ENCODE measurements at regions not wholly inside any gene's neighbourhood (a gene's known extent, or its start where the extent isn't known, plus 50 kb on each side); places are given as distances from the start of the nearest gene placed in this dataset.

- no peak overlapping the region for H3K27ac ChIP-seq (ENCODE audit: low read length)
Observed at GRCh38 chr16:64586781-64587180, 535.1 kb downstream of the CDH11 start.

GRCh38 chr16:64585367-64585766 lies 536.5 kb downstream of the CDH11 start:
- H3K36me3 ChIP-seq (ENCODE audit: control insufficient read depth, low read depth, low read length), result no peaks in the 10 kb centered on the region
- peaks cover 2% of the 10 kb centered on the region for H3K9me3 ChIP-seq (ENCODE audit: control insufficient read depth, low read depth, low read length)
- peaks cover 1% of the 10 kb centered on the region for H3K4me1 ChIP-seq (ENCODE audit: control insufficient read depth, low read depth, low read length)
- no peaks in the 10 kb centered on the region for H3K27me3 ChIP-seq (ENCODE audit: control insufficient read depth, insufficient read depth, low read length)
- H3K4me3 ChIP-seq (ENCODE audit: low read length), result no peak overlapping the region
- no peak overlapping the region for H3K9ac ChIP-seq (ENCODE audit: low read length)
- no peak overlapping the region for H3K27ac ChIP-seq (ENCODE audit: low read length)

More at GRCh38 chr16:64586781-64587180, 535.1 kb downstream of the CDH11 start:
- no peak overlapping the region for H3K4me3 ChIP-seq (ENCODE audit: low read length)
- no peaks in the 10 kb centered on the region for H3K27me3 ChIP-seq (ENCODE audit: control insufficient read depth, insufficient read depth, low read length)
- H3K4me1 ChIP-seq (ENCODE audit: control insufficient read depth, low read depth, low read length), result no peaks in the 10 kb centered on the region
- H3K9ac ChIP-seq (ENCODE audit: low read length), result no peak overlapping the region
- H3K36me3 ChIP-seq (ENCODE audit: control insufficient read depth, low read depth, low read length), result no peaks in the 10 kb centered on the region
- H3K9me3 ChIP-seq (ENCODE audit: control insufficient read depth, low read depth, low read length), result peaks cover 2% of the 10 kb centered on the region

- Histone ChIP-seq H3K36me3 (ENCODE audit: control insufficient read depth, low read depth, low read length) (no peaks in the 10 kb centered on the region), H3K4me3 (ENCODE audit: low read length) (no peak overlapping the region), H3K4me1 (ENCODE audit: control insufficient read depth, low read depth, low read length) (peaks cover 3% of the 10 kb centered on the region), H3K9me3 (ENCODE audit: control insufficient read depth, low read depth, low read length) (no peaks in the 10 kb centered on the region), H3K27me3 (ENCODE audit: control insufficient read depth, insufficient read depth, low read length) (no peaks in the 10 kb centered on the region), H3K9ac (ENCODE audit: low read length) (no peak overlapping the region), H3K27ac (ENCODE audit: low read length) (no peak overlapping the region)
Observed at GRCh38 chr16:64580558-64580957, 541.3 kb downstream of the CDH11 start.

- Histone ChIP-seq H3K27ac (ENCODE audit: low read length) (no peak overlapping the region), H3K4me3 (ENCODE audit: low read length) (no peak overlapping the region), H3K27me3 (ENCODE audit: control insufficient read depth, insufficient read depth, low read length) (no peaks in the 10 kb centered on the region), H3K9me3 (ENCODE audit: control insufficient read depth, low read depth, low read length) (no peaks in the 10 kb centered on the region), H3K4me1 (ENCODE audit: control insufficient read depth, low read depth, low read length) (peaks cover 3% of the 10 kb centered on the region), H3K9ac (ENCODE audit: low read length) (no peak overlapping the region), H3K36me3 (ENCODE audit: control insufficient read depth, low read depth, low read length) (no peaks in the 10 kb centered on the region)
Observed at GRCh38 chr16:64579712-64580111, 542.2 kb downstream of the CDH11 start.

GRCh38 chr16:64545768-64546167 lies 576.1 kb downstream of the CDH11 start:
- Histone ChIP-seq H3K27me3 (ENCODE audit: control insufficient read depth, insufficient read depth, low read length) (no peaks in the 10 kb centered on the region), H3K4me3 (ENCODE audit: low read length) (no peak overlapping the region), H3K4me1 (ENCODE audit: control insufficient read depth, low read depth, low read length) (no peaks in the 10 kb centered on the region), H3K36me3 (ENCODE audit: control insufficient read depth, low read depth, low read length) (no peaks in the 10 kb centered on the region), H3K9me3 (ENCODE audit: control insufficient read depth, low read depth, low read length) (no peaks in the 10 kb centered on the region), H3K27ac (ENCODE audit: low read length) (no peak overlapping the region), H3K9ac (ENCODE audit: low read length) (no peak overlapping the region)

- Histone ChIP-seq H3K36me3 (ENCODE audit: control insufficient read depth, low read depth, low read length) (no peaks in the 10 kb centered on the region), H3K27me3 (ENCODE audit: control insufficient read depth, insufficient read depth, low read length) (no peaks in the 10 kb centered on the region), H3K9ac (ENCODE audit: low read length) (no peak overlapping the region), H3K4me3 (ENCODE audit: low read length) (no peak overlapping the region), H3K4me1 (ENCODE audit: control insufficient read depth, low read depth, low read length) (no peaks in the 10 kb centered on the region), H3K27ac (ENCODE audit: low read length) (no peak overlapping the region), H3K9me3 (ENCODE audit: control insufficient read depth, low read depth, low read length) (no peaks in the 10 kb centered on the region)
Observed at GRCh38 chr16:64544859-64545258, 577.0 kb downstream of the CDH11 start.

GRCh38 chr16:64543441-64543840 lies 578.4 kb downstream of the CDH11 start:
- Histone ChIP-seq H3K27me3 (ENCODE audit: control insufficient read depth, insufficient read depth, low read length) (no peaks in the 10 kb centered on the region), H3K9me3 (ENCODE audit: control insufficient read depth, low read depth, low read length) (no peaks in the 10 kb centered on the region), H3K36me3 (ENCODE audit: control insufficient read depth, low read depth, low read length) (no peaks in the 10 kb centered on the region), H3K9ac (ENCODE audit: low read length) (no peak overlapping the region), H3K27ac (ENCODE audit: low read length) (no peak overlapping the region), H3K4me1 (ENCODE audit: control insufficient read depth, low read depth, low read length) (no peaks in the 10 kb centered on the region), H3K4me3 (ENCODE audit: low read length) (no peak overlapping the region)

GRCh38 chr16:64543031-64543430 lies 578.8 kb downstream of the CDH11 start:
- no peak overlapping the region for H3K4me3 ChIP-seq (ENCODE audit: low read length)
- no peak overlapping the region for H3K9ac ChIP-seq (ENCODE audit: low read length)
- no peaks in the 10 kb centered on the region for H3K27me3 ChIP-seq (ENCODE audit: control insufficient read depth, insufficient read depth, low read length)
- H3K36me3 ChIP-seq (ENCODE audit: control insufficient read depth, low read depth, low read length), result no peaks in the 10 kb centered on the region
- H3K9me3 ChIP-seq (ENCODE audit: control insufficient read depth, low read depth, low read length), result no peaks in the 10 kb centered on the region
- no peaks in the 10 kb centered on the region for H3K4me1 ChIP-seq (ENCODE audit: control insufficient read depth, low read depth, low read length)
- H3K27ac ChIP-seq (ENCODE audit: low read length), result no peak overlapping the region

GRCh38 chr16:64542152-64542551 lies 579.7 kb downstream of the CDH11 start:
- H3K4me3 ChIP-seq (ENCODE audit: low read length), result no peak overlapping the region
- no peak overlapping the region for H3K27ac ChIP-seq (ENCODE audit: low read length)
- H3K4me1 ChIP-seq (ENCODE audit: control insufficient read depth, low read depth, low read length), result no peaks in the 10 kb centered on the region
- H3K9me3 ChIP-seq (ENCODE audit: control insufficient read depth, low read depth, low read length), result no peaks in the 10 kb centered on the region
- H3K9ac ChIP-seq (ENCODE audit: low read length), result no peak overlapping the region
- no peaks in the 10 kb centered on the region for H3K36me3 ChIP-seq (ENCODE audit: control insufficient read depth, low read depth, low read length)
- no peaks in the 10 kb centered on the region for H3K27me3 ChIP-seq (ENCODE audit: control insufficient read depth, insufficient read depth, low read length)

GRCh38 chr16:64541621-64542020 lies 580.2 kb downstream of the CDH11 start:
- H3K4me1 ChIP-seq (ENCODE audit: control insufficient read depth, low read depth, low read length), result no peaks in the 10 kb centered on the region
- H3K27me3 ChIP-seq (ENCODE audit: control insufficient read depth, insufficient read depth, low read length), result no peaks in the 10 kb centered on the region
- no peaks in the 10 kb centered on the region for H3K36me3 ChIP-seq (ENCODE audit: control insufficient read depth, low read depth, low read length)
- H3K9ac ChIP-seq (ENCODE audit: low read length), result no peak overlapping the region
- no peak overlapping the region for H3K4me3 ChIP-seq (ENCODE audit: low read length)
- H3K9me3 ChIP-seq (ENCODE audit: control insufficient read depth, low read depth, low read length), result no peaks in the 10 kb centered on the region
- H3K27ac ChIP-seq (ENCODE audit: low read length), result no peak overlapping the region

GRCh38 chr16:64540434-64540833 lies 581.4 kb downstream of the CDH11 start:
- no peaks in the 10 kb centered on the region for H3K36me3 ChIP-seq (ENCODE audit: control insufficient read depth, low read depth, low read length)
- no peaks in the 10 kb centered on the region for H3K9me3 ChIP-seq (ENCODE audit: control insufficient read depth, low read depth, low read length)
- no peaks in the 10 kb centered on the region for H3K27me3 ChIP-seq (ENCODE audit: control insufficient read depth, insufficient read depth, low read length)
- no peak overlapping the region for H3K4me3 ChIP-seq (ENCODE audit: low read length)
- no peak overlapping the region for H3K9ac ChIP-seq (ENCODE audit: low read length)
- no peak overlapping the region for H3K27ac ChIP-seq (ENCODE audit: low read length)
- H3K4me1 ChIP-seq (ENCODE audit: control insufficient read depth, low read depth, low read length), result no peaks in the 10 kb centered on the region

- Histone ChIP-seq H3K27ac (ENCODE audit: low read length) (no peak overlapping the region), H3K27me3 (ENCODE audit: control insufficient read depth, insufficient read depth, low read length) (no peaks in the 10 kb centered on the region), H3K9me3 (ENCODE audit: control insufficient read depth, low read depth, low read length) (no peaks in the 10 kb centered on the region), H3K4me1 (ENCODE audit: control insufficient read depth, low read depth, low read length) (peaks cover under 1% of the 10 kb centered on the region), H3K4me3 (ENCODE audit: low read length) (no peak overlapping the region), H3K36me3 (ENCODE audit: control insufficient read depth, low read depth, low read length) (no peaks in the 10 kb centered on the region), H3K9ac (ENCODE audit: low read length) (no peak overlapping the region)
Observed at GRCh38 chr16:64539811-64540371, 582.0 kb downstream of the CDH11 start.
